ENCODE measurements at regions not wholly inside any gene's neighbourhood (a gene's known extent, or its start where the extent isn't known, plus 50 kb on each side); places are given as distances from the start of the nearest gene placed in this dataset.

- TF ChIP-seq REST (IDR thresholded peaks at IDR 0.05) (no peak), ZBTB33 (IDR thresholded peaks at IDR 0.05) (no peak), HNF4G (IDR thresholded peaks at IDR 0.05) (no peak), MAX (IDR thresholded peaks at IDR 0.05) (no peak), TAF1 (conservative IDR thresholded peaks at IDR 0.05) (no peak), GABPA (IDR thresholded peaks at IDR 0.05 in 1 of 2, conservative IDR thresholded peaks at IDR 0.05 in 1 of 2) (no peak), JUND (IDR thresholded peaks at IDR 0.05) (no peak)
These were observed 1347.4 kb upstream of the PIK3C3 start (continued) for GRCh38 chr18:40607542-40608148.

GRCh38 chr18:40606996-40607395 lies 1348.0 kb upstream of the PIK3C3 start:
- 39% methylated on average over 1 of the region's 1 CpG for WGBS
- H3K27ac ChIP-seq (ENCODE audit: low read depth in 1 of 2, low read length in 2 of 2): no peak overlapping the region
- no peak overlapping the region for H3K9ac ChIP-seq (ENCODE audit: low read depth in 1 of 2, low read length in 2 of 2)
- no peak overlapping the region for H3K4me3 ChIP-seq (ENCODE audit: low read depth in 1 of 3, low read length in 3 of 3)
- no peaks in the 10 kb centered on the region for H3K36me3 ChIP-seq (ENCODE audit: control insufficient read depth in 4 of 4, insufficient read depth in 3 of 4, low read depth in 1 of 4, low read length in 3 of 4)
- H3K27me3 ChIP-seq (ENCODE audit: control insufficient read depth in 4 of 4, insufficient read depth in 4 of 4, low read length in 3 of 4): no peaks in the 10 kb centered on the region
- no peak for DNase-seq (ENCODE audit: low spot score)
- H3K9me3 ChIP-seq (ENCODE audit: control insufficient read depth in 4 of 4, low read length in 3 of 4): no peaks in the 10 kb centered on the region
- no peak for TF ChIP-seq REST (IDR thresholded peaks at IDR 0.05)
- no peaks in the 10 kb centered on the region for H3K4me1 ChIP-seq (ENCODE audit: control insufficient read depth in 4 of 4, insufficient read depth in 4 of 4, low read length in 3 of 4)

GRCh38 chr18:40583671-40584070 lies 1371.4 kb upstream of the PIK3C3 start:
- no peak overlapping the region for H3K27ac ChIP-seq (ENCODE audit: low read depth in 1 of 2, low read length in 2 of 2)
- no peaks in the 10 kb centered on the region for H3K27me3 ChIP-seq (ENCODE audit: control insufficient read depth in 4 of 4, insufficient read depth in 4 of 4, low read length in 3 of 4)
- H3K9ac ChIP-seq (ENCODE audit: low read depth in 1 of 2, low read length in 2 of 2): no peak overlapping the region
- no peaks in the 10 kb centered on the region for H3K4me1 ChIP-seq (ENCODE audit: control insufficient read depth in 4 of 4, insufficient read depth in 4 of 4, low read length in 3 of 4)
- no peak overlapping the region for H3K4me3 ChIP-seq (ENCODE audit: low read depth in 1 of 3, low read length in 3 of 3)
- WGBS: 87% methylated on average over 12 of the region's 12 CpGs
- DNase-seq (ENCODE audit: low spot score): no peak
- TF ChIP-seq JUND (IDR thresholded peaks at IDR 0.05) (no peak), HNF4A (conservative IDR thresholded peaks at IDR 0.05) (no peak)
- no peaks in the 10 kb centered on the region for H3K36me3 ChIP-seq (ENCODE audit: control insufficient read depth in 4 of 4, insufficient read depth in 3 of 4, low read depth in 1 of 4, low read length in 3 of 4)
- no peaks in the 10 kb centered on the region for H3K9me3 ChIP-seq (ENCODE audit: control insufficient read depth in 4 of 4, low read length in 3 of 4)

Data from liver (tissue), 7 donors.